KMS-11 (cell line): ENCODE measurements at regions not wholly inside any gene's neighbourhood (a gene's known extent, or its start where the extent isn't known, plus 50 kb on each side); places are given as distances from the start of the nearest gene placed in this dataset.

Experiments
- H2AFZ ChIP-seq: fragments of 200-600 bp; sonication (generic); 2 replicates; pipeline ENCODE4 v1.6.1; 2016; ENCODE audit warnings: antibody characterized with exemption, mixed run types, low read depth
- H3K27ac ChIP-seq: fragments of 200-600 bp; sonication (generic); 2 replicates; pipeline ENCODE4 v1.6.1; 2016; ENCODE audit warnings: mild to moderate bottlenecking, mixed run types
- H3K27me3 ChIP-seq: fragments of 200-600 bp; sonication (generic); 2 replicates; pipeline ENCODE4 v1.6.1; 2017; ENCODE audit warnings: mild to moderate bottlenecking, low read depth, mixed run types, moderate library complexity; ENCODE audit not compliant: insufficient read depth
- H3K36me3 ChIP-seq: fragments of 200-600 bp; sonication (generic); 2 replicates; pipeline ENCODE4 v1.6.1; 2017; ENCODE audit warnings: mild to moderate bottlenecking, mixed run types; ENCODE audit not compliant: insufficient read depth
- H3K4me1 ChIP-seq: fragments of 200-600 bp; sonication (generic); 2 replicates; pipeline ENCODE4 v1.6.1; 2016; ENCODE audit warnings: mild to moderate bottlenecking, low read depth, mixed run types; ENCODE audit not compliant: poor library complexity, severe bottlenecking
- H3K4me2 ChIP-seq: fragments of 200-600 bp; sonication (generic); 2 replicates; pipeline ENCODE4 v1.7.0; 2016; ENCODE audit warnings: mild to moderate bottlenecking, mixed run types
- H3K4me3 ChIP-seq: fragments of 200-600 bp; sonication (generic); IDR thresholded peaks from 2 replicates; pipeline ENCODE4 v1.6.1; 2017; ENCODE audit warnings: low read depth, low read length, mixed read lengths; ENCODE audit not compliant: insufficient read depth
- H3K79me2 ChIP-seq: fragments of 200-600 bp; sonication (generic); 2 replicates; pipeline ENCODE4 v1.6.1; 2016; ENCODE audit warnings: low read depth, mixed run types; ENCODE audit not compliant: insufficient read depth
- H3K9ac ChIP-seq: fragments of 200-600 bp; sonication (generic); 2 replicates; pipeline ENCODE4 v1.6.1; 2016; ENCODE audit warnings: mild to moderate bottlenecking, mixed run types
- H4K20me1 ChIP-seq: fragments of 200-600 bp; sonication (generic); 2 replicates; pipeline ENCODE4 v1.6.1; 2016; ENCODE audit warnings: mild to moderate bottlenecking, mixed run types; ENCODE audit not compliant: insufficient read depth
- TF ChIP-seq, protein P1 (sequence below): fragments of 200-600 bp; sonication (generic); conservative IDR thresholded peaks from 2 replicates; pipeline ENCODE4 v1.6.1; 2017; ENCODE audit warnings: low read depth, mild to moderate bottlenecking, antibody characterized with exemption, low read length, moderate library complexity, mixed read lengths

DNA sequence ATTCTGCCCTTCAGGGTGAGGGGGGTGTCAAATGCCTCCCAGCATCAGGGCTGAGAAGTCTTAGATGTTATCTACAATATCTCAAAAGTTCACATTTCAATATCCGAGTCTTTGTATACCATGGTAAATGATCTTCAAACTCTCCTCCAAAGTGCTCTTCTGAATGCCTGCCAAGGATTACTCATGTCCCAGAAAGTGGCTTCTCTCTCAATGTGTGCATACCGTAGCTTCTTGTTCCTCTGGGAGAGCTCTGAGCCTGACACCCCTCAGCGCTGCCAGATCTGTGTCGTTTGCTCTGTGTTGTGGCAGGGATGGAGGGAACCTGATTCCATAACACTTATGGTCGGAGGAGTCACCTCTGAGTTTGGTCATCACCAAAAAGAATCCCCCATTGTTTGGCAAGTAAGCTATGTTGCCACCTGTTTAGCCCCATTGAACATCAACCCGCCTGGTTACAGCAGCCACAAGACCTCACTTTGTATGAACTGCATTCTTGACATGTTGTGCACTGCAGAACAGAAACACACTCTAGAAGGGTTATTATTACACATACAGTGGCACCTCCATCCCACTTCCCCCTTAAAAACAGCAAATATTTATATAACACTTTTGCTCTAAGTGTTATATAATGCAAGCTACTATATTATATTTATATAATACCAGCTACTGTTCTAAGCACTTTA, 163.1 kb upstream of the MIR17HG start:
- H3K4me3 ChIP-seq = no peak overlapping the region
- H3K4me1 ChIP-seq = no peaks in the 10 kb centered on the region
- H4K20me1 ChIP-seq = no peaks in the 10 kb centered on the region
- no peaks in the 10 kb centered on the region for H3K79me2 ChIP-seq
- H3K27ac ChIP-seq = no peak overlapping the region
- TF ChIP-seq, protein P1, sequence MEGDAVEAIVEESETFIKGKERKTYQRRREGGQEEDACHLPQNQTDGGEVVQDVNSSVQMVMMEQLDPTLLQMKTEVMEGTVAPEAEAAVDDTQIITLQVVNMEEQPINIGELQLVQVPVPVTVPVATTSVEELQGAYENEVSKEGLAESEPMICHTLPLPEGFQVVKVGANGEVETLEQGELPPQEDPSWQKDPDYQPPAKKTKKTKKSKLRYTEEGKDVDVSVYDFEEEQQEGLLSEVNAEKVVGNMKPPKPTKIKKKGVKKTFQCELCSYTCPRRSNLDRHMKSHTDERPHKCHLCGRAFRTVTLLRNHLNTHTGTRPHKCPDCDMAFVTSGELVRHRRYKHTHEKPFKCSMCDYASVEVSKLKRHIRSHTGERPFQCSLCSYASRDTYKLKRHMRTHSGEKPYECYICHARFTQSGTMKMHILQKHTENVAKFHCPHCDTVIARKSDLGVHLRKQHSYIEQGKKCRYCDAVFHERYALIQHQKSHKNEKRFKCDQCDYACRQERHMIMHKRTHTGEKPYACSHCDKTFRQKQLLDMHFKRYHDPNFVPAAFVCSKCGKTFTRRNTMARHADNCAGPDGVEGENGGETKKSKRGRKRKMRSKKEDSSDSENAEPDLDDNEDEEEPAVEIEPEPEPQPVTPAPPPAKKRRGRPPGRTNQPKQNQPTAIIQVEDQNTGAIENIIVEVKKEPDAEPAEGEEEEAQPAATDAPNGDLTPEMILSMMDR = no peak
- no peak overlapping the region for H2AFZ ChIP-seq
- no peaks in the 10 kb centered on the region for H3K36me3 ChIP-seq
- no peaks in the 10 kb centered on the region for H3K27me3 ChIP-seq
- H3K9ac ChIP-seq = no peak overlapping the region
- H3K4me2 ChIP-seq = no peak overlapping the region

DNA sequence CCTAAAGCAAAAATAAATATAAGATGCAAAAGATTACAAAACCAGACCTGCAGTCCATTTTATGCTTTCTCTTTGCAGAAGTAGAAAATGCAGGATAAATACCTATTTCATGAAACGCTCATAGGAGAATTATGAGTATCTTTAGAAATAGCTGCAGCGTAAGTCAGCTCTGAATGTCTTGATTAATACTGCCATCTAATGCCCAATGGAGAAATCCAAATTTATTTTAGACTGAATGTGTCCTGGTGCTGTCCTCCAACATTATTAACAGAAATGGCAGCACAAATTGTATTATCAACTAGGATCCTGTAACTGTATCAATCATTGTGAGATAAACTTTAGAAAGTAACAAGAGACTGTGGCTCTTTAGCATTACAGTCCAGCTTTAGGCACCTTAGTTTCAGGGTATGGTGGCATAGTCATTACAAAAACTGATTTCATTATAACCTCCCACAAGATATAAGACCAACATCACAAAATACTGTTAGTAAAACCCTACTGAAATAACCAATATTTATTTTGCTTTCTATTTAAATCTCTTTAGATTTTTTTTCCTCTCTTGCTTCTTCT, 162.1 kb upstream of the MIR17HG start:
- no peaks in the 10 kb centered on the region for H4K20me1 ChIP-seq
- no peak overlapping the region for H2AFZ ChIP-seq
- H3K9ac ChIP-seq = no peak overlapping the region
- no peaks in the 10 kb centered on the region for H3K27me3 ChIP-seq
- H3K79me2 ChIP-seq = no peaks in the 10 kb centered on the region
- H3K4me1 ChIP-seq = no peaks in the 10 kb centered on the region
- H3K27ac ChIP-seq = no peak overlapping the region
- H3K4me3 ChIP-seq = no peak overlapping the region
- TF ChIP-seq, protein P1 = no peak
- no peak overlapping the region for H3K4me2 ChIP-seq
- no peaks in the 10 kb centered on the region for H3K36me3 ChIP-seq

DNA sequence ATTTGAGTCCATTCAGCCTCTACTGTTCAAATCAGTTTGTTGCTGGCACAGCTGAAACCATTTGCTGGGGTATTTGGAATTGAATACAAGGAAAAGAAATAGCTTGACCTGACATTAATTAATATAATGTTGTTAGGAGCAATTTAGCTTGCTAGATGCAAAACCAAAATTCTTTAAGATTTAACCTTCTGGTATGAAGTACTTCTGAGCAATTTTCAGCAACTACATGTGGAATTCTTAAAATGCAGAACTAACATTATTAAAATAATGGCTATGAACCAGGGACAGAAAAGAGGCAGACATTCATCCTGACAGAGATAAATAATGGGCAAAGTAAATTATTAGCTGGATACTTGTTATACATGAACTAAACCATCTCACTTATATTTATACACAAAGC, 160.0 kb upstream of the MIR17HG start:
- Histone ChIP-seq H3K4me2 (no peak overlapping the region), H3K27ac (no peak overlapping the region), H4K20me1 (no peaks in the 10 kb centered on the region), H3K79me2 (no peaks in the 10 kb centered on the region), H3K4me3 (no peak overlapping the region), H3K36me3 (no peaks in the 10 kb centered on the region), H2AFZ (no peak overlapping the region), H3K9ac (no peak overlapping the region), H3K4me1 (no peaks in the 10 kb centered on the region), H3K27me3 (no peaks in the 10 kb centered on the region)
- TF ChIP-seq, protein P1 = no peak

DNA sequence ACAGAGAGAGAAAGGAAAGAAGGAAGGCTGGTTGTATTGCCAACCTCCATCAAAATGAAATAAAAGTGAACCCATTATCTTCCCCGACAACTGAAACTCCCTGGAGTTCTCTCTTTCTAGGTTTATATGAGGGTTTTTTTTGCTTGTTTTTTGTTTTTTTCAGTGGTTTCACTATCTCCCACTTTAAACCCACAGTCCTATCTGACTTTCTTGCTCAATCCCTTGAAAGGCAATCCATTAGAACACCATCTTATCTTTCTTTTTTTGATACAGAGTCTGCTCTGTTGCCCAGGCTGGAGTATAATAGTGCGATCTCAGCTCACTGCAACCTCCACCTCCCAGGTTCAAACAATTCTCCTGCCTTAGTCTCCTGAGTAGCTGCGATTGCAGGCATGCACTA, 158.0 kb upstream of the MIR17HG start:
- H2AFZ ChIP-seq = no peak overlapping the region
- H4K20me1 ChIP-seq = no peaks in the 10 kb centered on the region
- no peak overlapping the region for H3K9ac ChIP-seq
- H3K4me1 ChIP-seq = no peaks in the 10 kb centered on the region
- TF ChIP-seq, protein P1 = no peak
- no peak overlapping the region for H3K27ac ChIP-seq
- no peaks in the 10 kb centered on the region for H3K79me2 ChIP-seq
- H3K4me2 ChIP-seq = no peak overlapping the region
- H3K36me3 ChIP-seq = no peaks in the 10 kb centered on the region
- H3K4me3 ChIP-seq = no peak overlapping the region
- H3K27me3 ChIP-seq = no peaks in the 10 kb centered on the region
